Uterus (tissue), 2 donors: ENCODE measurements at regions not wholly inside any gene's neighbourhood (a gene's known extent, or its start where the extent isn't known, plus 50 kb on each side); places are given as distances from the start of the nearest gene placed in this dataset.

ENCODE experiments used
- CTCF ChIP-seq, 4 experiments: fragments of 200-600 bp in 2 of 4; fragments of 450-650 bp in 2 of 4; sonication (generic) in 2 of 4; IDR thresholded peaks; one replicate each; pipeline ENCODE4 v1.5.1; 2016 to 2019; ENCODE audit warnings: antibody characterized with exemption in 4 of 4, mild to moderate bottlenecking in 2 of 4, moderate library complexity in 1 of 4
- POLR2A ChIP-seq, 2 donors: fragments of 450-650 bp; IDR thresholded peaks; one replicate each; pipeline ENCODE4 v1.6.1; 2016; ENCODE audit warnings: antibody characterized with exemption in 2 of 2, mild to moderate bottlenecking in 1 of 2, moderate library complexity in 1 of 2

GRCh38 chr10:42519079-42519478 is 119.3 kb downstream of the ZNF33B start:
- TF ChIP-seq POLR2A (IDR thresholded peaks at IDR 0.05) (no peak), CTCF (IDR thresholded peaks at IDR 0.05) (no peak)
